ENCODE measurements at regions not wholly inside any gene's neighbourhood (a gene's known extent, or its start where the extent isn't known, plus 50 kb on each side); places are given as distances from the start of the nearest gene placed in this dataset.

DNA sequence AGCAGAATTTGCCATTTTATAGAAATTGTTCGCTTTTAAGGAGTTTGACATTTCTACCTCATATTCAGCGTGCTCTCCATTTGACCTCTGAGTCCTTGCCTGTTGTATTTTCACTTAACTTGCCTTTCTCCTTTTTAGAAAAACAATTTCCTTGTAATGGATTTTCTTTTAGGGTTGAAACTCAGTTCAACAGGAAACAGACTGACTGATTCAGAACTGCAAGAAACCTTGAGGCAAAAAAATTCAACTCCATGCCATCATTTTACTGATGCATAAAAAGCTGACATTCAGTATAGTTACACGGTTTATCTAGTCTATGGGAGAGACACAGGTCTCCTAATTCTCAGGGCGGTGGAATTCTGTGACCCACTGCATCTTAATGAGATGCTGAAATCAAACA lies 59.8 kb downstream of the MRPS30 start:
- H3K9me3 ChIP-seq (ENCODE audit: insufficient read depth, low read length): no peaks in the 10 kb centered on the region
- H3K4me1 ChIP-seq (ENCODE audit: insufficient read depth, insufficient read length): no peaks in the 10 kb centered on the region
- no peaks in the 10 kb centered on the region for H3K27me3 ChIP-seq (ENCODE audit: insufficient read depth, insufficient read length)
- TF ChIP-seq ZNF274 (IDR thresholded peaks at IDR 0.05; ENCODE audit: low read depth, low read length) (no peak), YY1 (IDR thresholded peaks at IDR 0.05; ENCODE audit: insufficient read depth, insufficient read length) (no peak), SUZ12 (IDR thresholded peaks at IDR 0.05; ENCODE audit: extremely low read depth, insufficient read depth, insufficient read length) (no peak)
- H3K9ac ChIP-seq (ENCODE audit: insufficient read length, low read depth): no peak overlapping the region
- DNase-seq (ENCODE audit: low read depth, low spot score): no peak
- no peak overlapping the region for H3K4me3 ChIP-seq (ENCODE audit: insufficient read length, low read depth)
- H3K36me3 ChIP-seq (ENCODE audit: insufficient read depth, insufficient read length, low read length): no peaks in the 10 kb centered on the region

DNA sequence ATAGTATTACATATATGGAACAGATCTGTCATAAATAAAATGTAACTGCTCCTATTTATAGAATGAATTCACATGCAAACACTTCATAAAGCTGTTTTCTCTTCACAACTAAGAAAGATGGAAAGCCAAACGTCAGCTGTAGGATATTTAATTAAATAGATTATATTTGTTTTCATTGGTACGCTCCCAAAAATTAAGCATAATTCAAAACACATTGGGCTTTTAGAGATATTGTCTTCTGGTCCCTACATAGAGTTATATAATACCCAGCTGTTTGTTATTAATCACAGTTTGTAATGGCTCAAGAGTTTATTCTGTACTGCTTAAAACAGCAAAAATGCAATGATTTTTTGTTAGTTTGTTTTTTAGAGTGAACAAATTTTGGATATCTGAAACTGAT lies 61.2 kb downstream of the MRPS30 start:
- DNase-seq (ENCODE audit: low read depth, low spot score): no peak
- H3K27me3 ChIP-seq (ENCODE audit: insufficient read depth, insufficient read length): no peaks in the 10 kb centered on the region
- H3K36me3 ChIP-seq (ENCODE audit: insufficient read depth, insufficient read length, low read length): no peaks in the 10 kb centered on the region
- H3K9ac ChIP-seq (ENCODE audit: insufficient read length, low read depth): no peak overlapping the region
- no peaks in the 10 kb centered on the region for H3K4me1 ChIP-seq (ENCODE audit: insufficient read depth, insufficient read length)
- H3K9me3 ChIP-seq (ENCODE audit: insufficient read depth, low read length): no peaks in the 10 kb centered on the region
- TF ChIP-seq SUZ12 (IDR thresholded peaks at IDR 0.05; ENCODE audit: extremely low read depth, insufficient read depth, insufficient read length) (no peak), ZNF274 (IDR thresholded peaks at IDR 0.05; ENCODE audit: low read depth, low read length) (no peak), YY1 (IDR thresholded peaks at IDR 0.05; ENCODE audit: insufficient read depth, insufficient read length) (no peak)
- no peak overlapping the region for H3K4me3 ChIP-seq (ENCODE audit: insufficient read length, low read depth)

DNA sequence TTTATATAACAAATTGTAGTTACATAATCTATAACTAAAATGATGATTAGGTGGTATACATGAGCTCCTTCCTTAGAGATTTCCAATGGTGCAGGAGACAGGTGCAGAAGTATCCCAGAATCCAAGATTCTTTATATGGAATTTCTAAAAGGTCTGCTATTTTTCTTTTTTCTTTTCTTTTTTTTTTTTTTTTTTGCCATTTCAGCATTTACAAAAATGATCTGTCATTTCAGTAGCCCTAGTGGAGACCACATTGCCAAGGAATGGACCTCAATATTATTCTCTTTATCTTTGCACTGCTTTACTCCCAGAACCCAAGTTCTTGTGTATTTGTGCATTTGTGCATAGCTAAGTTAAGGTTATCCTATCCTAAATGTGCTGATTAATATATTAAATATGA lies 61.7 kb downstream of the MRPS30 start:
- Histone ChIP-seq H3K4me1 (ENCODE audit: insufficient read depth, insufficient read length) (no peaks in the 10 kb centered on the region), H3K27me3 (ENCODE audit: insufficient read depth, insufficient read length) (no peaks in the 10 kb centered on the region), H3K9ac (ENCODE audit: insufficient read length, low read depth) (no peak overlapping the region), H3K36me3 (ENCODE audit: insufficient read depth, insufficient read length, low read length) (no peaks in the 10 kb centered on the region), H3K4me3 (ENCODE audit: insufficient read length, low read depth) (no peak overlapping the region), H3K9me3 (ENCODE audit: insufficient read depth, low read length) (no peaks in the 10 kb centered on the region)
- no peak for DNase-seq (ENCODE audit: low read depth, low spot score)
- TF ChIP-seq ZNF274 (IDR thresholded peaks at IDR 0.05; ENCODE audit: low read depth, low read length) (no peak), SUZ12 (IDR thresholded peaks at IDR 0.05; ENCODE audit: extremely low read depth, insufficient read depth, insufficient read length) (no peak), YY1 (IDR thresholded peaks at IDR 0.05; ENCODE audit: insufficient read depth, insufficient read length) (no peak)

DNA sequence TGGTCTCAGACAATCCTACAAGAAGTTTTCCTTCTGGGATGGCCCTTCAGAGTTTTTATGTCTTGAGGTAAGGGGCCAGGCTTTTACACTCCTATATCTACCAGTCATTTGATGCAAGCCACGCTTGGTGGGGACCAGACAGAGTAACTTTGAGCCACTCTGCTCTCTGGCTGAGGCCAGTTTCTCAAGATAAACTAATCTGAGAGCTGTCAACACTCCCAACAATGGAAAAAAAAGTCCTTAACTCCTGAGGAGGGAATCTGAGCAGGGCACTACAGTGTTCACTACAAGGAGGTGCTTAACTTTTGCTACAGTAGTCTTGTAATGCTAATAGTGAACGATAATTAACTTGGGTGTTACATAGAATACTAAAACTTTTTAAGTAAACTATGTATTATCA lies 62.7 kb downstream of the MRPS30 start:
- no peak overlapping the region for H3K9ac ChIP-seq (ENCODE audit: insufficient read length, low read depth)
- H3K27me3 ChIP-seq (ENCODE audit: insufficient read depth, insufficient read length): no peaks in the 10 kb centered on the region
- DNase-seq (ENCODE audit: low read depth, low spot score): no peak
- no peak for TF ChIP-seq YY1 (IDR thresholded peaks at IDR 0.05; ENCODE audit: insufficient read depth, insufficient read length)
- TF ChIP-seq ZNF274 (IDR thresholded peaks at IDR 0.05; ENCODE audit: low read depth, low read length): no peak
- no peak for TF ChIP-seq SUZ12 (IDR thresholded peaks at IDR 0.05; ENCODE audit: extremely low read depth, insufficient read depth, insufficient read length)
- H3K36me3 ChIP-seq (ENCODE audit: insufficient read depth, insufficient read length, low read length): no peaks in the 10 kb centered on the region
- H3K4me1 ChIP-seq (ENCODE audit: insufficient read depth, insufficient read length): no peaks in the 10 kb centered on the region
- no peak overlapping the region for H3K4me3 ChIP-seq (ENCODE audit: insufficient read length, low read depth)
- H3K9me3 ChIP-seq (ENCODE audit: insufficient read depth, low read length): no peaks in the 10 kb centered on the region

DNA sequence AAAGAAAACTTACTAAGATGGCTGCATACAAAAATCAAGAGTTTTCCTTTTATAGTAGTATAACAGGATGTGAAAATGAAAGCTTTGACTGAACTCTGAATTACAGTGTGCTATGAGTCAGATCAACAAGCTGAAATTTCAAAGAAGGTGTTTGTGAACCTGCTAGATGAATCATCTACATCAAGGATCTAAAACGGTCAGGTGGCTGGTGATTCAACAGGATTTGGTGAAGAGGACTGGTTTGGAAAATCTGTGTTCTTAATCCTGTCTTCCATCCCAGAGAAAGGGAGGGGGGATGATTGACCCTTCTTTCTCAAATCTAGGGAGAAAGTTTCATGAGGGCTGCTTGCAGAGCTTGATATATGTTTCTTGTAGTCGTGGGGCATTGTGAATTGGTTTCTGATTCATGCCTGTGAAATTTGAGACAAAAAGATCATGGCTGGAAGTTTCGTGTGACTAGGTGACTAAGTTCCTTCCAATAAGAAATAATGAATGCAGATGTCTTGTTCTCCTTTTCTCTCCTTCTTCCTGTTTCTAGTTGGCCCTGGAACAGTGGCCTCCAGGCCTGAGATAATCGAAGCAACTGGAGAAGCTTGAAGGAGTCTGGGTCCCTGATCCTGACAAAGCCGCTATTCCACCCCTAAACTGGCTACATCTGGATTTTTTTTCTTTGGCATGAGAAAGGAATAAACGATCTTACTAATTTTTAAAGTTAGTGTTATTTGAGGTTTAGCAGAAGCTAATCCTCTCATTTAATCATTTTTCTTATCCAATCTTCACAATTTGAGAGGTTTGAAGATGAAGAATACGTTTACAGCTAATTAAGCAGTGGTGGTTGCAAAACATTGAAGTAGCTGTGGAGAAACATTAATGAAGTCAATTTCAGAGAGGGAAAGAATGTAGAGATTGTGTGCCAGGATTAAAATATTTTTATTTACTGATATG lies 67.2 kb downstream of the MRPS30 start:
- no peak overlapping the region for H3K9ac ChIP-seq (ENCODE audit: insufficient read length, low read depth)

DNA sequence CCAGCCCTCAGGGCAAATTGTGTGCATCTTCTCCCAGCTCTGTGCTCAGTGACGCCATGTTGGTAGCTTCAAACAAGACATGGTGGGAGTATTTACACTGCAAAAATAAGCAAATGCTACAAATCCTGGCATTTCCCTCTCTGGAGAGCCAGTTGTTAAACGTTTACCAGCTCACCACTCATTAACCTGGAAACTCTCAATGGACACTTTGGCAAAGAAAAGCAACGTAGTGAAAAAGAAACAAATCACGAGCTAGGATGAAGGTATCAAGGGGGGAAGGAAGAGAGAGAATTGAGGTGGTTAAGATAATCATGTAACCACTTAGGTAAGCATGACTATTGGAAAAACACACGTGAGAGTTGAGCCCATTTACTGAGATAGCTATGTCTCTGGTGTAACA lies 72.5 kb downstream of the MRPS30 start:
- no peaks in the 10 kb centered on the region for H3K27me3 ChIP-seq (ENCODE audit: insufficient read depth, insufficient read length)
- H3K4me1 ChIP-seq (ENCODE audit: insufficient read depth, insufficient read length): no peaks in the 10 kb centered on the region
- no peaks in the 10 kb centered on the region for H3K36me3 ChIP-seq (ENCODE audit: insufficient read depth, insufficient read length, low read length)
- no peak overlapping the region for H3K9ac ChIP-seq (ENCODE audit: insufficient read length, low read depth)
- H3K9me3 ChIP-seq (ENCODE audit: insufficient read depth, low read length): no peaks in the 10 kb centered on the region; the same call in 1 of the 2 replicates
- no peak for DNase-seq (ENCODE audit: low read depth, low spot score)
- no peak overlapping the region for H3K4me3 ChIP-seq (ENCODE audit: insufficient read length, low read depth)
- no peak for TF ChIP-seq SUZ12 (IDR thresholded peaks at IDR 0.05; ENCODE audit: extremely low read depth, insufficient read depth, insufficient read length)
- TF ChIP-seq ZNF274 (IDR thresholded peaks at IDR 0.05; ENCODE audit: low read depth, low read length): no peak
- no peak for TF ChIP-seq YY1 (IDR thresholded peaks at IDR 0.05; ENCODE audit: insufficient read depth, insufficient read length)

More for the DNA sequence above, 67.2 kb downstream of the MRPS30 start:
- Histone ChIP-seq H3K36me3 (ENCODE audit: insufficient read depth, insufficient read length, low read length) (no peaks in the 10 kb centered on the region), H3K4me3 (ENCODE audit: insufficient read length, low read depth) (no peak overlapping the region), H3K9me3 (ENCODE audit: insufficient read depth, low read length) (no peaks in the 10 kb centered on the region), H3K27me3 (ENCODE audit: insufficient read depth, insufficient read length) (no peaks in the 10 kb centered on the region), H3K4me1 (ENCODE audit: insufficient read depth, insufficient read length) (no peaks in the 10 kb centered on the region)
- TF ChIP-seq SUZ12 (IDR thresholded peaks at IDR 0.05; ENCODE audit: extremely low read depth, insufficient read depth, insufficient read length): no peak
- no peak for TF ChIP-seq YY1 (IDR thresholded peaks at IDR 0.05; ENCODE audit: insufficient read depth, insufficient read length)
- TF ChIP-seq ZNF274 (IDR thresholded peaks at IDR 0.05; ENCODE audit: low read depth, low read length): no peak
- no peak for DNase-seq (ENCODE audit: low read depth, low spot score)

DNA sequence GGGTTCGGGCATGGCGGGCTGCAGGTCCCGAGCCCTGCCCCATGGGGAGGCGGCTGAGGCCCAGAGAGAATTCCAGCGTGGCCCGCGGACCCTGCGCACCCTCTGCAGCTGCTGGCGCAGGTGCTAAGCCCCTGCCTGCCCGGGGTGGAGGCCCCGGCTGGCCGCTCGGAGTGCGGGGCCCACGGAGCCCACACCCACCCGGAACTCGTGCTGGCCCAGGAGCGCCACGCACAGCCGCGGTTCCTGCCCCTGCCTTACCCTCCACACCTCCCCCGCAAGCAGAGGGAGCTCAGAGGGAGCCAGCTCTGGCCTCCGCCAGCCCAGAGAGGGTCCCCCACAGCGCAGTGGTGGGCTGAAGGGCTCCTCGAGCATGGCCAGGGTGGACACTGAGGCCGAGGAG lies 75.3 kb downstream of the MRPS30 start:
- H3K36me3 ChIP-seq (ENCODE audit: insufficient read depth, insufficient read length, low read length): no peaks in the 10 kb centered on the region
- no peaks in the 10 kb centered on the region; the same call in 1 of the 2 replicates for H3K9me3 ChIP-seq (ENCODE audit: insufficient read depth, low read length)
- DNase-seq (ENCODE audit: low read depth, low spot score): no peak
- no peaks in the 10 kb centered on the region for H3K4me1 ChIP-seq (ENCODE audit: insufficient read depth, insufficient read length)
- no peak overlapping the region for H3K4me3 ChIP-seq (ENCODE audit: insufficient read length, low read depth)
- TF ChIP-seq SUZ12 (IDR thresholded peaks at IDR 0.05; ENCODE audit: extremely low read depth, insufficient read depth, insufficient read length): no peak
- no peak for TF ChIP-seq ZNF274 (IDR thresholded peaks at IDR 0.05; ENCODE audit: low read depth, low read length)
- no peak for TF ChIP-seq YY1 (IDR thresholded peaks at IDR 0.05; ENCODE audit: insufficient read depth, insufficient read length)
- H3K9ac ChIP-seq (ENCODE audit: insufficient read length, low read depth): no peak overlapping the region
- H3K27me3 ChIP-seq (ENCODE audit: insufficient read depth, insufficient read length): no peaks in the 10 kb centered on the region

Data from NT2/D1 (cell line).